Inferior parietal cortex (tissue), 1 donor: ENCODE measurements at regions not wholly inside any gene's neighbourhood (a gene's known extent, or its start where the extent isn't known, plus 50 kb on each side); places are given as distances from the start of the nearest gene placed in this dataset.

Experiments
- DNase-seq: peaks from one replicate; pipeline ENCODE4 v3.0.0-alpha.2; 2016; ENCODE audit errors: extremely low spot score

DNA sequence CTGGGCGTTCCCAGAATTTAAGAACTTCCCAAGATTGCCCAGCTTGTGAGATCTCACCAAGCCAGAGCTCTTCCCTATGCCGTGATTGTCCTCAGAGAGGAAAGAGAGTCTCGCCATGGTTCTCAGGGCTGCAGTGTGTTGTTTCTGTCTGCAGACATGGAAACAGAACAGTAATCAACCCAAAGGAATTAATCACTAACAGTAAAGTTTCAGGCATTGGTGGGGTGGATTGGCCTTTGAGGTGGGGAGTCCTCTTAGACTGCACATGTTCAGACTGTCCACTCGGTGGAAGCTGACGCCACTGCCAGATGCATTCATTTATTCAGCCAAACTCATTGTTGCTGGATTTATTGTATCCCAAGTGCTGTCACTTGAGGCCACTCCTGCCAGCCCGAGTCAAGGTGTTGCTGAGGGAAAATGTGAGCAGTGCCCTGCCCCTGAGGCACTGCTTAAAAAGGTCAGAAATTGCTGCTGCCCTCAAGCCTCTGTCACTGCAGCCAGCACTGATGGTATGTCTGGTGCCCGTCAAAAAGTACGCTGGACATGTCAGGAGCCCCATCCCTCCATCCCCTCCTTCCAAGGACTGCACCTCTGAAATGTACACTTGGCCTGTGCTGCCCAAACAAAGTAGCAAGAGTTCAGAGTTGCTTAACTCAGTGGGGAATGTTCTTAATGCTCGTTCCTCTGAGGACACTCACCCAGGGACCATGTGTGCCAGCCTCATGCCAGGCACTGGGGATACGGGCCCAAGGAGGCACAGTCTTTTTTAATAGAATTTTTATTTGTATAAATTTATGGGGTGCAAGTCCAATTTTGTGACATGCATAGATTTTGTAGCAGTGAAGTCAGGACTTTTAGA is 201.0 kb downstream of the GLI2 start:
- no peak for DNase-seq

DNA sequence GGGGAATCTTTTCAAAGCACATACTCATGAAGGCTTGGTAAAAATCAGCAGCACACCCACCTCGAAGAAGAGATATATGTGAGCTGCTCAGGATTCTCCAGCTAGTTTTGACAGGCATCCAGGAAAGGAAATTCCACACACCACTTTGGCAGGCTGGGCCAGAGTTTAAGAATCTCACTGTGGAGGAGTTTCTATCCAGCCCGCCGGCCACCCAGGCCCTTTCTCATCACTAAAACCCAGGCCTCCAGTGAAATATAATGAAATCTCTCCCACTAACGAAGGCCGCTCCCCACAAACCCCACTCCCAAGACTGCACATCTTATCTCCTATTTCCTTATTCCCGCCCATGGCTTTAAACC is 202.0 kb downstream of the GLI2 start:
- peak; percentile 9 for DNase-seq

DNA sequence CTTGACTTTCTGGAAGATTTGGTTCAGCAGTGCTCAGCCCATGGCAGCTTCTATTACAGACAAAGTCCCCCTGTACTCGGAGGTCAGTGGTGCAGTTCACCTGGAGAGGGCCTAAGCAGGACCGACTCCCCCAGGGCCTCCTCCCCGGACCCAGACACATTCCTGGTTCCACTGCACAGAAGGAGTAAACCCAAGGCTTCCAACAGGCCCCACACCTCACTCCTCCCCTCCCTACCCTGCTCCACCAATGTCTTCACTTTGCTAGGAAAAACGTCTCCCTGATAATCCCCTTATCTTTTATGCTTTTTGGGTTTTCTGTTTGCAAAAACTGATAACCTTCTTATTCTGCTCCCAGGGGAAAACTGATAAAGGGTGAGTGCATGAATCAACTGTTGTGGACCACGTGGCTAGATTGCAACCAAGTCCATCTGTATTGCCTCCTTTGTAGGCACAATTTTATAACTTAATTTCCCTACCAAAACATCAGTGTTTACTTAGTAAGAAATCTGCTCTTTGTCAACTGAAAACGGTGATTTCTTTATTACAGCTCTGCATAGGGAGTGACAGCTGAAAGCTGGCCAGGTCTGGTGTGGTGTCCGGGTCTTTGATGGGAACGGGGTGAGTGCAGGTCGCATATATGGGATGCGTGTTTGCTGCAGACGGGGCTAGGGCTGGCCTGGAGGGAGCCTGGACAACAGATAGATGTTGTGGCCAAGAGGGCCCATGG is 202.5 kb downstream of the GLI2 start:
- DNase-seq, result no peak

- no peak for DNase-seq
Observed at GRCh38 chr2:120939595-120940318, 204.1 kb downstream of the GLI2 start.

DNA sequence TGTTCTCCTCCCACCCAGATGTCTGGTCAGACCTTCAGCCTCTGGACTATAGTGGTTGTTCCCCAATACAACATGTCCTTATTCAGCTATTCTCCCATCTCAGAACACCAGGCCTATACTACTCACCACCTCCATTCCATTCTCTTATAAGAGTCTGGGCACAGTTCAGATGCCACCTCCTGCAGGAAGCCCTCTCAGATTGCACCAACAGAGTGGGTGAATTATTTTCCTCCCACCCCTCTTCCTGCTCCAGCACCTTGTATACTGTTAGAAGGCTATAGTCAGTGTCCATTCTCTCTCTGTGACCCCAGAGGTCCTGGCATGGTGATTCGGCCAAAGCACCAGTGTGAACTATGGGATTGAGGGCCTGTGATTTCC is 204.6 kb downstream of the GLI2 start:
- no peak for DNase-seq

- no peak for DNase-seq
Observed at GRCh38 chr2:120940726-120941256, 205.1 kb downstream of the GLI2 start.

DNA sequence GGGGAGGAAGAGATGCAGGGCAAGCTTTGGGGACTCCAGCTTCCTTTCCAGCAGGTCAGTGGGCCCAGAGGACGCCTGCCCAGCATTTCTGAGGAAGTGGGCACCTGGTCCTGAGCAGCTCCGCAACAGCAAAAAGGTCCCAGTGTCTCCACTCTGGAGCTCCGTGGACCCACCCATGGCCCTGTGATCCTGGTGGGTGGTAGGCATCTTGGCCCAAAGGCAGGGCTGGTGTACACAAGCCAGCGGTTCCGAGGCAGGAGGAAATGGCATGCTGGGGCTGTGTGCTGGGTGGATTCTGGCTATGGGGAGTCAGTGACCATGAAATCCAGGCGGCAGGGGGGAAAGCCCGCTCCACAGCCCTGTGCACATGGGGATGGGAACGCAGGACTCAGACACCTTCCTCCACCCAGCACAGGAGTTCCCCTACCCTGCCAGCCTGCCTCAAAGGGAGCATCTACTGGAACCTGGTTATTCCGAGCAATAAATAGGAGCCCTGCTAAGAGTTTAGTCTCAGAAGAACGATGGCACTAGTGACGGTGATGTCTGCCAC is 206.0 kb downstream of the GLI2 start:
- DNase-seq, result no peak

DNA sequence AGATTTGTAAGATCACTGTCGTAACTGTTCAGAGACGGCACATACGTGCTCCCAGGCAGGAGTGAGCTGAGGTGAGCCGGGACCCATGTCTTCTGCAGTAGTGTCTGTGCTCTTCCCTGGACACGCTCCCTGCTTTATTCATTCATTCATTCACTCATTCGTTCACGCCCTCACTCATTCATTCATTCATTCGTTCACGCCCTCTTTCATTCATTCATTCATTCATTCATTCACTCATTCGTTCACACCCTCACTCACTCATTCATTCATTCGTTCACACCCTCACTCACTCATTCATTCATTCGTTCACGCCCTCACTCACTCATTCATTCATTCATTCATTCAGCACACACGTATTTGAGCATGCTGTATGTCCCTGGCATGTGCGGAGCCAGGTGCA is 207.0 kb downstream of the GLI2 start:
- no peak for DNase-seq

GRCh38 chr2:120943403-120944034 is 207.9 kb downstream of the GLI2 start:
- DNase-seq, result no peak

- no peak for DNase-seq
Observed at GRCh38 chr2:120944575-120944974, 208.9 kb downstream of the GLI2 start.

DNA sequence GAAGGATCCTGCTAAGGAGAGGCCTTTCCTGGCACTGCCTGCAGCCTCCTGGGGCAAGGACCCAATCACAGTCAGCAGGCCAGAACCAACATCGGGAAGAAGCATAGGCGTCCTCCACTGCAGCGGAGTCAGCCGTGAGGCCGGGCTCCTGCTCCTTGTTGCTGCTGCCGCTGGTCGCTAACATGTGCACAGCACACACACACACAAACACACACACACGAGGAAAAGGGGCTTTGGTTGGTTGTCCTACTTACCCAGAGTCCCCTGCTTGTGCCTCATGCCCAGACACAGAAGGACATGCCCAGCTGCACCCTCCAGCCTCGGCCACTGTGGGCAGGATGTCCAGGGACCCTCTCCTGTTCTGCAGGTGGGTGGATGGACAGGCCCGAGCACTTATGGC is 209.4 kb downstream of the GLI2 start:
- no peak for DNase-seq

DNA sequence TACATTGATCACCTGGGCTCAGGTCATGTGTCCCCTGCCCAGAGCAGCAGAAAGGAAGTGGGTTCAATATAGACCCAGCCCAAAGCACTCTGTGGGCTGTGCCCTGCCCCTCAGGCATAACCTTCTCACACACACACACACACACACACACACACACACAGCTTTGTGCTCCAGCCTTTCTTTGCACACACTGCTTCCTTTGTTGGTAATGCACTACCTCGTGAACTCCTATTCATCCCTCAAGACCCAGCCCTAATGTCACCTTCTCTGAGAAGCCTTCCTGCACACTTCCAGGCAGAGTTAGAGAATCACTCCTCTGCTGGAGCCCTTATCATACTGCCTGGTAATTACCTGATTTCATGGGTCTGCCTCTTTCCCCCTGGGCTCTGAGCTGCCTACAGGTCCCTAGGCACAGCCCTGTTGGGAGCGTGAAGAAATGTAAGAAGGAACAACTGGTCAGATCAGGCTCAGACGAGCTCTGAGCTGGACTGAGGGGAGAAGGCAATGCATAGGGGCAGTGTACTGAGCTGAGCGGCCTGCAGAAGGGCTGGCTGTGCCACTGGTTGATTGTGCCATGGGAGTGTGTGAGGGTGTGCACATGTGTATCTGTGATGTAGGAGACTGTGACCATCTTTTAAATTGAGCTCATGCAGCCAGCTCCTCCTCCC is 210.3 kb downstream of the GLI2 start:
- DNase-seq, result no peak

DNA sequence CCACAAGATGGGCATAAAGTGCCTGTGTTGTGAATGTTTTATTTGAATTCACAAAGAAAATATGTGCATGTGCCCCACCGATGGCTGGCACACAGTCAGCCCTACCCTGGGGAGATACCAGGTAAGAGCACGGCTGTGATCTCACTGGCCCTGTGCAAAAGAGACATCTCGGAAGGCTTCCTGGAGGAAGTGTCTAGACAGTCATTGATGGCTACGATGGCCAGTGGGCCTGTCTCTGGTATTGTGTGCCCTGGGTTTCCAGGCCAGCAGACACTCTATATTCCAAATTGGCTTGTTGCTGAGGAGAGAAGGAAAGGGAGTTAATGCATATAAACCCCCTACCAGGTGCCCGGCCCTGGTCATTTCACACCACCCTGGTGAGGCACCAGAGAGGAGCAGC is 211.7 kb downstream of the GLI2 start:
- DNase-seq, result no peak

DNA sequence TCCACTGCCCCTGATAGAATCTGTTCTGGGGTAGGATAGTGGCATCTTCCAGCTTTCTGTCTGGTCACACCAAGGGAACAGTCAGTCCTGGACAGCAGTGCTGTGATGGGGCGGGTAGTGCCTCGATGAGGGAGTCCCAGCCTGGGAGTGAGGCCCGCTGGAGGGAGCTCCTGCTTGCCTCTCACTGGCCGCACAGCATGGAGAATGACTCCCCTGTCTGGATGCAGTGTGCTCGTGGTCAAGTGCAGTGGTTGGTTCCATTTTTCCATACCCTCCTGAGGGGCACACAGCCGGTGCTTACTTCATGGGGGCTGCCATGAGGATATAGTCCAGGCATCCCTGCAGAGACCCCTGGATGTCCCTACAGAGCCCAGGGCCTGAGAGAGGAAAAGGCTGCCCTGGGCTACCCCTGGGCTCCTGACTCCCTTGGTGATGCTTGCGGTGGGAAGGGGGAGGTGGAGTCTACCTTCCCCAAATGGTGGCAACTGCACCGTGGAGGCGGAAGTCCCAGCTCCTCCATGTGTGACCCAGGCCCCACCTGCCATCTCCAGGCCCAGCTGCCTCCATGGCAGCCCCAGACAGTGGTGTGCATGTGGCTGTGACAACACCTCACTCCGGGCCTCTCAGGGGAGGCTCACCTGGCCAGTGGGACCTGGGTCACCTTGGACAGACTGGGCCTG is 212.5 kb downstream of the GLI2 start:
- no peak for DNase-seq

GRCh38 chr2:120948662-120949011 is 213.0 kb downstream of the GLI2 start:
- DNase-seq, result no peak

DNA sequence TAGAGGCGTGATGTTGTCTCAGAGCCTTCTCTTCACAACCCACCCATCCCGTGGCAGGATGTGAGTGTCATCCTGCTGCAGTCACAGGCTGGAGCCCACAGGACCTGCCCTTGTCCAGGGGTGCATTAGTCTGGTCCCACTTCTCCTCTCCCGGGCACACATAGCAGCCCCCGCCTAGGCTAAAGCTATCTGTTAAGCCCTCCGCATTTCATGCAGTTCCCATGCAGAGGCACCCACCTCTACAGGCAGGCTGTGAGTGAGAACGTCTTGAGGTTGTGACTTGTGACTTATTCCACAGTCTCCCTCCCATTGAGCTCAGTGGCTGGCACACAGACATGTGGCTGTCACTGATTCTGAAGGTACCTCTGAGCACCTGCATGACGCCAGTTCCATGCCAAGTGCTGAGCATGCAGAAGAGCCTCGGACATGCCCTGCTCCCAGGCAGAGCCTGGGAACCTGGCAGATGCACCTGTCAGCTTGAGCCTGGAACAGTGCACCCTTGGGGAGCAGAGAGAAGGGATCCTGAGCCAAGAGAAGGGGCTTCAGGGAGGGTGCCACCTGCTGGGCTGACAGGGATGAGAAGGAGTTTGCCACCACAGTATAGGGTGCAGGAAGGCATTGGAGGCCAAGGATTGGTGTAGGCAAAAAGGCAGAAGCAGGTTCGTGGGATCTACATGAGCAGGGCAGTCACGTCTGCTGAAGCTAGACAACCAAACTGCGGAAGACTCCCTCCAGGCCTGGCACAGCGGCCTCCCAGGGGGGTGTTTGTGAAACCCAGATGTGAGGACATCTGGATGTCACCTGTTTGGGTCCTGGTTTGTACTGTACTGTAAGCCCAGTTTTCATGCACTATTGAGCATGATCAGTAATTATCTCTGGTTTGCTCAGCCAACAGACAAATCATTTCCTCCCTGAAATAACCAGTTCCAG is 213.6 kb downstream of the GLI2 start:
- DNase-seq, result no peak

DNA sequence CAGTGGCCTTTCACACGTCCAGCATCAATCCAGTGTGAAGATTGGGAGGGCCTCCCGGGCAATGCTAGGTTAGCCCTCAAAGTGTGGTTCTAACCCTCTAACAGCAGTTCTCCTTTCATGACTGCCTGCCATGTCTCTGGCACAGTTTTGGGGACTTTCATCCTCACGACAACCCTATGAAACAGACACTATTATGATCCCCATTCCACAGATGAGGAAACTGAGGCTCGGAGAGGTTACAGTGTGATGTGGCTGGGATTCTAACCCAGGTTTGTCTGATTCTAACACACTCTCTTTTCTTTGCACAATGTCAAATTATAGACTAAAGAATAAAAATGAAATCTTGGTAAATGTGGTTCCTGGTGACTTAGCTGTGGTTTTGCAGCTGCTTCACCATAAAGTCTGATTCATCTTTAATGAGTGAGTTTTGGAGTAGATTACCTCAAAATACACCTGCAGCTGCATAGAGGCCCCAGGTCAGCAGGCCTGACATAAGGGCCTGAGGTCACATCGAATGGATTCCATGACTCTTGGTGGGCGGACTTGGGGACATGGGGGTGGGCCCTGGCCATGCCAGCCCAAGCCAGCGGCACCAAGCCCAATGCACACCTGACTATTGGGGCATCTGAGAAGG is 214.4 kb downstream of the GLI2 start:
- no peak for DNase-seq

DNA sequence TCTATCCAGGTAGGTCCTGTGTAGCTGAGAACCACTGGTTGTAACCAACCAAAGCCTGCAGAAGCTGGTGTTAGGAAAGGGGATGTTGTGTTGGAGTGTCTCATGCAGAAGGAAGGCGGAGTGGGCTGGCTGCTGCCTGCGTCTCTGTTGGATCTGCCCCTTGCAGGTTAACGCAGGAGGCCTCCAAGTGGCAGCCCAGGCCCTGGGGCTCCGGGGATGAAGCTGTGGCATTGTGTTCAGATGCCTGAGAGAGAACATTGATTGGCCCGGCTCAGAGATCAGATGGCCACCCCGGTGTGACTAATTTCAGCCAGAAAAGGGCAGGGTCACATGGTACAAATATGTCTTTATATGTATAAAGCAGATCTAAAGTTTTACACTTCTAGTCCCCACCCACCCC is 216.0 kb downstream of the GLI2 start:
- no peak for DNase-seq

GRCh38 chr2:120952318-120952717 is 216.7 kb downstream of the GLI2 start:
- DNase-seq, result peak; percentile 16
